ENCODE measurements at regions not wholly inside any gene's neighbourhood (a gene's known extent, or its start where the extent isn't known, plus 50 kb on each side); places are given as distances from the start of the nearest gene placed in this dataset.
"Not testable (repeated sequence)": the region's sequence is repeated elsewhere in the genome, so short reads cannot be mapped to it uniquely, and the experiment has no call there.

DNA sequence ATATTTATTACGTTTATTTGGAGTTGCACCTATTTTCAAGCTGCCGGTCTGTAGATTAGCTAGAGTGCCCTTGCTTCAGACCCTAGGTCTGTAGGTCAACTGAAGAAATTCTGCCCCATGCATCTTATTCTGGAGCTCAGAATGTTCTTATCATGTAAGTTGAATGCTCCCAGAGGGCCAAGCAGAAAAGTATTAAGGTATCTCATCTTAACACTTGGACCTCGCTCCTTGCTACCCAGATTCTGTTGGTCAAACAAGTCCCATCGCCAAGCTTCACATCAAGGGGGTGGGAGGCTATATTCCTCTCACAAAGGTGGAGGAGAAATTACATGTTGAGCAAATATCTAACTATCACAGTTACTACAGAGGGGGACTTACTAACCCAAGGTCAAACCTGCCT lies 187.7 kb downstream of the C1orf94 start:
- H3K4me3 ChIP-seq (ENCODE audit: low read length) = no peak overlapping the region

GRCh38 chr1:34365295-34365694 lies 188.6 kb downstream of the C1orf94 start:
- no peak overlapping the region for H3K4me3 ChIP-seq (ENCODE audit: low read length)
- DNase-seq (ENCODE audit: low read depth, low spot score) = no peak

More for the DNA sequence above, 187.7 kb downstream of the C1orf94 start:
- DNase-seq (ENCODE audit: low read depth, low spot score) = no peak

GRCh38 chr1:34366875-34367624 lies 190.3 kb downstream of the C1orf94 start:
- H3K4me3 ChIP-seq (ENCODE audit: low read length) = no peak overlapping the region
- peak; percentile 19 for DNase-seq (ENCODE audit: low read depth, low spot score)

DNA sequence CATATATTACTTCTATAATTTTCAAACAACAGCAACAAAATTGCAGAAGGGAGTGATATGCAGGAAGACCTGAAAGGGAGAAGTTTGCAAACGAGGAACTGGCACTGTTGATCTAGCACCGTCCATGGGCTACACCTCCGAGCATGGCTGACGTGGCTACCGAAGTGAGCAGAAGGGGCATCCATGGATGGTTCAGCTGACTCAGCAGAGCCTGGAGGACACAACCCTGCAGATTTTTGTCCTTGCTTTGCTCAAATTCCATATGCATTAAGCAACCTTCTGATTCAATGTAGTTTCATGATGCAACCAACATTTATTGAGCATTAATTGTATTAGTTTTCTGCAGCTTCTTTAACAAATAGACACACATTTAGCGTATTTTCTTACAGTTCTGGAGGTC lies 191.2 kb downstream of the C1orf94 start:
- DNase-seq (ENCODE audit: low read depth, low spot score) = no peak
- no peak overlapping the region for H3K4me3 ChIP-seq (ENCODE audit: low read length)

DNA sequence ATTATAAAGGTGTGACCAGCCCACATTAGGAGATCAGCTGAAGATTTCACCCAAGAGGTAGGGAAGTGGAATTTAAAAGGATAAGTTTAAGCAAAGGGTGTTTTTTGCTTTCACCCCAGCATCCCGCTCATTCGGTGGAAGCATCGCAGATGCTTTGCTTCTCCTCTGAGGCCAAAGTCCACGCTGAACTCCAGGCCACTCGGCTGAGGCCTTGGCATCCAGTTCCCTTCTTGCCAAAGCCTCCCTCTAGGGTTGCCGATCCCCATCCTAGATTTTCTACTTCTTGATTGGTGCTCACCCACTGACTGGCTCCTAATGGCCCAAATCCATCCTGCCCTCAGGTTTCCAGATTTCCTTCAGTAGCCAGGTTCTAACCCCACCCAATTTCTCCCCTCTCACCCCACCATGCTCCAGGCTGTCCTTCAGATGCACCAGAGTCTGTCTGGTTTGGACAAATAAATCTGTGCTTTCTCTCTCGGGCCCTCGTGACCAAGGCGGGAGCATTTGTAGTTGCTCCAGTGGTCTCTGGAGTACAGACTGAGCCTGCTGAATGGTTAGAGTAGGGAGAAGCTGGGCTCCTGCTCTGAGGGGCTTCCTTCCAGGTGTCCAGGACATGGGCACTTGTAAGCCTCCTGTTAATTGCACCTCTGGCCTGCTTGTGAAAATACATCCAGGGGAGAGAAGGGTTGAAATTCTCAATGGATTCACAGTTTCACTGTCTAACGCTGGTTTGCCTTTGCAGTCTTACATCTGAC lies 193.2 kb downstream of the C1orf94 start:
- no peak for DNase-seq (ENCODE audit: low read depth, low spot score)
- no peak overlapping the region for H3K4me3 ChIP-seq (ENCODE audit: low read length)

- DNase-seq (ENCODE audit: low read depth, low spot score) = no peak
- no peak overlapping the region for H3K4me3 ChIP-seq (ENCODE audit: low read length)
These were observed 194.0 kb downstream of the C1orf94 start for GRCh38 chr1:34370748-34371147.

DNA sequence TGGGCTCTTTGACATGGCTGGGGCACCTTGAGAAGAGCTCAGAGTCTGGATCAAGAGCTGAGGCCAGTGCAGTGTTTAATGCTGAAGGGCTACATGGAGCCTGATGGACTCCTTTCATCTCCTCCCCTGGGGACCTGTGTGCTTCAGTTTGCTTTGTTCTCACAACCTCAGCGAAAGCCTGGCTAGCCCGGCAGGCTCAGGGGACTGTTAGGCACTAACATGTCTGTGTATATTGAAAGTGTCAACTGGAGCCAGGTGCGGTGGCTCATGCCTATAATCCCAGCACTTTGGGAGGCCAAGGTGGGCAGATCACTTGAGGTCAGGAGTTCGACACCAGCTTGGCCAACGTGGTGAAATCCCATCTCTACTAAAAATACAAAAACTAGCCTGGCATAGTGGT lies 194.5 kb downstream of the C1orf94 start:
- DNase-seq (ENCODE audit: low read depth, low spot score); H3K4me3 ChIP-seq (ENCODE audit: low read length): not testable (repeated sequence)

DNA sequence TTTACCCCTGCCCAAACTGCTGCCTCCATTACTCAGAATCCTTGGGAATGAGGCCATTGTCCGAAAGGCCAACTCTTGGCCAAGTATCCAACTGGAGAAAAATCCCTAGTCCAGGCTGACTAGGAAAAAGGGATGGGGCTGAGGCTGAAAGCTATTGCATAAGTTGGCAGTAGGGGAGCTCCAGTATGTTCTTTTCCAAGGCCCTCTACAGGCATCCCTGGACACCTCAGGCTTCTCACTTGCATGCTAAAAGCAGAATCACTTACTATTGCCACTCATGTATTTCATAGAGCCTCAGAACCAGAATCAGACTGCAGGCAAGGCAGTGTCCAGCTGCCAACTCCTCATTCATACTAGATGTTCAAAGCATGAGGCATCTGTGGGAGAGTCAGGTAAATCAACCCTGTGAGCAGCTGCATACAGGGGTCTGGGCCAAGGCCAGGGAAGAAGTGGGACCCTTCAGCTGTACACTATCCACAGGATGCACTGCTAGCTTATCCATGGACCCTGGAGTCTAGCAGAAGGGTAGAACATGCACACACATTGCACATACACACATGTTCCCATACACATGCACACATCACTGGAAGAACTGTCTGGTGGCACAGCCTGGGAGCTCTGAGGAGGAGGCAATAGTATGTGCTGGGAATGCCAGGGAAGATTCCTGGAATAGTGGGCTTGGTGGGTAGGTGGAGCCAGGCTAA lies 195.3 kb downstream of the C1orf94 start:
- no peak overlapping the region for H3K4me3 ChIP-seq (ENCODE audit: low read length)

GRCh38 chr1:34372891-34373290 lies 196.2 kb downstream of the C1orf94 start:
- DNase-seq (ENCODE audit: low read depth, low spot score) = no peak
- H3K4me3 ChIP-seq (ENCODE audit: low read length) = no peak overlapping the region

More for the DNA sequence above, 195.3 kb downstream of the C1orf94 start:
- no peak for DNase-seq (ENCODE audit: low read depth, low spot score)

DNA sequence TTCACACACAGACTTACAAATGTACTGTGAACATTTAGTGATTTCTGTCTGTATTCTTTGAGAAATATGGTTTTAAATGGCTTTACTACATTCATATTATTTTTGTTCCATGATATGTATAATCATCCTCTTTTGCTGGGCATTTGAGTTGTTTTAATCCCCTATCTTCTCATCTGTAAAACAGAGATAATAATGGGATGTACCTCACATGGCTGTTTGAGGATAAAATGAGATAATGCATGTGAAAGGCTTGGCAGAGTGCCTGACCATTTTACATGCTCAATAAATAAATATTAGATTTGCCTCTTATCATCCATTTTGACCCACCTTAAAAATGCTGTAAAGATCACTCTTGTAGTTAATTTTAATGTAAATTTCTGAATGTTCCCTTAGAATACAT lies 197.2 kb downstream of the C1orf94 start:
- no peak overlapping the region for H3K4me3 ChIP-seq (ENCODE audit: low read length)
- DNase-seq (ENCODE audit: low read depth, low spot score) = no peak

DNA sequence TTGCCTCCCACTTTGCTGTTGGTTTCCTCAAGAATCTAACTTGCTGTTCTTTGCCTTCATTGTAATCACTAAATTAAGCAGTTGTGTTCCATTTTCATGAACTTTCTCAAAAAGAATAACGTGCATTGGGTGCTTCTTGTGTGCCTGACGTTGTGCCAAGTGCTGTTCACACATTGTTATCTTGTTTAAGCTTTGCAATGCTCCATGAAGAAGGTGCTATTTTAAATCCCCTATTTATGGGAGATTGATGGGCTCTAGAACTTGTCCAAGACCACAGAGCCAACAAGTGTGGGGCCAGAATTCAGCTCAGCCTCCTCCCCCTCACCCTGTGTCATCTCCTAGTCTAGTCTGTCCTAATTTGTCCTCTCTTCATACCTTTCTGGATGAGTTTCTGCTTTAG lies 199.8 kb downstream of the C1orf94 start:
- H3K4me3 ChIP-seq (ENCODE audit: low read length) = no peak overlapping the region
- no peak for DNase-seq (ENCODE audit: low read depth, low spot score)

DNA sequence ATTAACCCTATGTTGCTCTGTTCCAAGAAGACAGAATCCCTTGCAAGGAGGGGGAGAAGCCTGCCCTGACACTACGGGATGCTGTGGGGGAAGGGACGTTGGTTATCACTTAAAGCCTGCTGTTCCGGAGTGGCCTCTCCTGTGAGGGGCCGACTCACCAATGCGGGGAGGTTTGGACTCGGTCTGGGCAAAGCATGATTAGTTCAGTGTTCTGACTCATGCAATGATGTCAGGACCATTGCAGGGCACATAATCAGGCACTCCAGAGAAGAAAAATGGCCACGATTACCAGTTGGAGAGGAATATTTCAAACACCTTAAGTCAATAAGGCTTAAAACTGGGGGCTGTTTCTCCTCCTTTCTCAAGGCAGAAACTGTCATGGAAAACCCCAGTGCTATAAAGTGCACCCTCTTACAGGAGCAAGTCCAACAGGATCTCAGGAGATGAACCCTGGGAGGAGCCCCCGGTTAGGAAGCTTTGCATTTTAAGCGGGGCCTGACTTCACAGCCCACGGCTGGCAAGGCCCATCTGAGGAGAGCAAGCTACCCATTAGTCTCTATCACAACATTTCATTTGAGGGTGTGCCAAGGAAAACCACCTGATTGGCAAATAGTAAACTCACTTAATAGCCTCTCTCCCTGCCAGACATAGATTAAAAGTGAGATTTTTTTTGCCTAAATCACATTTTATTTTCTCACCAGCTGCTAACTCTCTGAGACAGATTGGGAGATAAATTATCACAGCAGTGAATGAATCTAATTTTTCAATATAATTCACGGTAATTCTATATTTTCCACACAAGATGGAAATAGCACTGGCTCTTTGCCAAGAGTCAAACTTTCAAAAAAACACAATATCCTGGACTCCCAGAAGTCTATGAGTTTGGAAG lies 202.5 kb downstream of the C1orf94 start:
- DNase-seq (ENCODE audit: low read depth, low spot score) = no peak
- H3K4me3 ChIP-seq (ENCODE audit: low read length) = no peak overlapping the region

DNA sequence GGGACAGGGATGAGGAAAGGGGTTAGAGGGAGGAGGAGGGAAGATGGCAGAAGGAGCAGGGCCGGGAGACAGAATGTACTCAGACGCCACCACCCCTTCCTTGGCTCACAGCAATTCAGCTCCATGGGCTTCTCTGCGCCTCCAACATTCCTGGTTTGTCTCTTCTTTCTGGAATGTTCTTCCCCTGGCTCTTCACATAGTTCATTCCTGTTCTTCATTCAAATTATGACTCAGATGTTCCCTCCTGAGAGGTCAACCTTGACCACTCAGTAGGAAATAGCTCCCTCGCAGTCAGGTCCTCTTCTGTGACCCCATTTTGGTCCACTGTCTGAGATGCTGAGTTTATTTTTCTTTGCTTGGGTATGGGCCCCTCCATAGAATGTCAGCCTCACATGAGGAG lies 203.2 kb downstream of the C1orf94 start:
- no peak overlapping the region for H3K4me3 ChIP-seq (ENCODE audit: low read length)
- DNase-seq (ENCODE audit: low read depth, low spot score) = no peak

DNA sequence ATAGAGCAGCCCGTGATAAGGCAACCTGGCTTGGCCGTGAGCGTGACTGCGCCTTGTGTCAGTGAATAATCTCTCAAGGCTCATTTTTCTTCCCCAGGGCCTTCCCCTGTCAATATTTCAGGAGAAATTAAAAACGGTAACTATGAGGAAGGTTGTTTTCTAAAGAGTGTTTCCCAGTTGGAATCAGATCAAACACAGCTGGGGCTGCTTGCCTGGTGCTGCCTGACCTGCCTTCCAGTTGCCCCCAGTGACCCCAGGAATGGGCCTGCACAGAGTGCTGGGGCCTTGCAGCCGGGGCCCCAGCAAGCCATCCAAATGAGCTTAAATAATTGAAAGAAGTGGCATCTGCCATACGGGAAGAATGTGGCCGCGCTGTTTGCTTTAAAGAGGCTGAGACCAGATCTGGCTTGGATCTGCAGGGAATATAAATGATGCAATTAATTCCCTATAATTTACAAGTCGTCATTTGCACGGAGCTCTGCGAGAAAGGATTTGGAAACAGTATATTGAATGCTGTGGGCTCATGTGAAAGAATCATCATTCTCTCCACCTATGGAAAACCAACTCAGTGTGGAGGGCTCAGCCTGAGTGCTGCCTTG lies 203.9 kb downstream of the C1orf94 start:
- H3K4me3 ChIP-seq (ENCODE audit: low read length) = no peak overlapping the region
- DNase-seq (ENCODE audit: low read depth, low spot score) = no peak

GRCh38 chr1:34389974-34390373 lies 213.3 kb downstream of the C1orf94 start:
- H3K4me3 ChIP-seq (ENCODE audit: low read length) = no peak overlapping the region
- DNase-seq (ENCODE audit: low read depth, low spot score) = no peak

- DNase-seq (ENCODE audit: low read depth, low spot score) = no peak
- no peak overlapping the region for H3K4me3 ChIP-seq (ENCODE audit: low read length)
These were observed 219.3 kb downstream of the C1orf94 start for GRCh38 chr1:34396042-34396441.

GRCh38 chr1:34398241-34398915 lies 221.7 kb downstream of the C1orf94 start:
- DNase-seq (ENCODE audit: low read depth, low spot score) = no peak
- H3K4me3 ChIP-seq (ENCODE audit: low read length) = no peak overlapping the region

DNA sequence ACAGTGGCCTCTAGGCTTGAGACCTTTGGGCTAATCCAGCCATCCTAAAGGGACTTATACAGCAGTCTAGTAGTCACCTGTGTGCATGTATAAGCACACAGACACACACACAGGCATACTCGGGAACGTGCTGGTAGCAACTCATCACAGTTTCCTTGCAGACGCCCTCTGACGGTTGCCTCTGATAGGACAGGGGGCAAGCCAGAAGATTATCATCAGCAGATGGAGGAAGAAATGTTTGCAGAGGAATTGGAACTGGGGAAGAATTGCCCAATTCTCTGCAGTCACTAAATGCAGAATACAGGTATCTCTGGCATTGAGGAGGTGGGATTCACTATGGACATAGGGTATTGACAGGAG lies 222.2 kb downstream of the C1orf94 start:
- no peak overlapping the region for H3K4me3 ChIP-seq (ENCODE audit: low read length)
- peak; percentile 10 for DNase-seq (ENCODE audit: low read depth, low spot score)

All from Jurkat, Clone E6-1 (cell line).